ENCODE measurements at regions not wholly inside any gene's neighbourhood (a gene's known extent, or its start where the extent isn't known, plus 50 kb on each side); places are given as distances from the start of the nearest gene placed in this dataset.
"Not testable (repeated sequence)": the region's sequence is repeated elsewhere in the genome, so short reads cannot be mapped to it uniquely, and the experiment has no call there.

GRCh38 chr4:160283081-160283480 lies 1180.2 kb downstream of the RAPGEF2 start:
- in situ Hi-C loops (cut with HindIII; ENCODE audit: low sequenced_read_pairs): no loop called here

DNA sequence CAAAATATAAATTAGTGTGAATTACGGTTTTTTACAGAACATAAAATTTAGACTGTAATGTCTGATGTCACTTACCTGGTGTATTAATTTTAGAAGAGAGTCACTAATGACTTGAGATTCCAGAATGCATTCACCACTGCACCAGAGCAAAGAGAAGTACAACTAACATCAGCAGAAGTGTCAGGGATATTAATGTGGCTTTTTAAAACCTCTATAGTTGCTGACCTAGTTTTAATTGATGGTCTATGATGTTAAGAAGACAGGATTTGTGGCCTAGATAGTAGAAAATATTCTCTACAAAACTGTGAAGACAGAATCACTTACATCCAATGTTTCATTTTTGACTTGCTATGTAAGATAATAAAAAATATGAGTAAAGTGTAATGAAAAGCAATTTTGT lies 1181.6 kb downstream of the RAPGEF2 start:
- in situ Hi-C loops (cut with HindIII; ENCODE audit: low sequenced_read_pairs): no loop called here

- in situ Hi-C loops (cut with HindIII; ENCODE audit: low sequenced_read_pairs): no loop called here
Observed at GRCh38 chr4:160286051-160286450, 1183.2 kb downstream of the RAPGEF2 start.

DNA sequence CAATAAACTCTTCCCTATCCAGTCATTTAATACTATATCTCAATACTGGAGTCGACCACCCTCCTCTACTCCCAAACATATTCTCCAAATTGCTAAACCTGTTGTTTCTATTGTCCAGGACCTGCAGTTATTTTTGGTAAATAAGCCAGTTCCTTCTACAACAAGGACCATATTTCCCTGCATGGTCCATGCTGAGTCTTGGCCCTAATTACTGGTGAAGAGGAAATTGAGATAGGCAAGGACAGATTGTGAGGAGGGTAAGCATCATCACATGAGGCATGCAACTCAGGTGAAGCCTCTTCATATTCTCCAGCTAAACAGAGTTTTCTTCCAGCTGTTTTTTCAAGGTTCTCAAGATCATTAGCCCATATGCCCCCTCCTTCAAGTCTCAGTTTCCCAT lies 1193.6 kb downstream of the RAPGEF2 start:
- in situ Hi-C loops (cut with HindIII; ENCODE audit: low sequenced_read_pairs): loop anchor here (5.0 kb wide), 1 partner anchor 81 kb away; no protein-coding TSS in a partner anchor

GRCh38 chr4:160299177-160299576 lies 1196.3 kb downstream of the RAPGEF2 start:
- in situ Hi-C loops (cut with HindIII; ENCODE audit: low sequenced_read_pairs): loop anchor here (5.0 kb wide), 1 partner anchor 78 kb away; no protein-coding TSS in a partner anchor

GRCh38 chr4:160299608-160300007 lies 1196.7 kb downstream of the RAPGEF2 start:
- in situ Hi-C loops (cut with HindIII; ENCODE audit: low sequenced_read_pairs): loop anchor here (5.0 kb wide), 1 partner anchor 78 kb away; no protein-coding TSS in a partner anchor

DNA sequence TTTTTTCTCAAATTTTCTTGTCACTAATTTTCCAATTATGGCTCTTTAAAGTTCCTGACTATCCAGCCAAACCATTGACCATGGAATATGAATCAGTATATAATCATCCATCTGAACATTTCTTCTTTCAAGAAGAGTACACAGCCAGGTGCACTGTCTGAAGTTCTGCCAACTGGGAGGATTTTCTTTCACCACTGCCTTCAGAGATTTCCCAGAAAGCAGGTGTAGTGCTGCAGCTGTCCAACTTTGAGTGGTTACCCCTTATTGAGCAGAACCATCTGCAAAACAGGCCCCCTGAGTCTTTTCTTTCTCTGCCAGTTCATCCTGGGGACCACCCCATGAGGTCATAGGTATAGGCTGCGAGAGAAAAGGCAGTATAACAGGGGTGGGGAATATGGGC lies 1213.2 kb downstream of the RAPGEF2 start:
- in situ Hi-C loops (cut with HindIII; ENCODE audit: low sequenced_read_pairs): no loop called here

GRCh38 chr4:160318567-160319220 lies 1215.8 kb downstream of the RAPGEF2 start:
- in situ Hi-C loops (cut with HindIII; ENCODE audit: low sequenced_read_pairs): no loop called here

- in situ Hi-C loops (cut with HindIII; ENCODE audit: low sequenced_read_pairs): no loop called here
Observed at GRCh38 chr4:160319221-160319867, 1216.5 kb downstream of the RAPGEF2 start.

- in situ Hi-C loops (cut with HindIII; ENCODE audit: low sequenced_read_pairs): no loop called here
Observed at GRCh38 chr4:160319868-160320260, 1217.0 kb downstream of the RAPGEF2 start.

DNA sequence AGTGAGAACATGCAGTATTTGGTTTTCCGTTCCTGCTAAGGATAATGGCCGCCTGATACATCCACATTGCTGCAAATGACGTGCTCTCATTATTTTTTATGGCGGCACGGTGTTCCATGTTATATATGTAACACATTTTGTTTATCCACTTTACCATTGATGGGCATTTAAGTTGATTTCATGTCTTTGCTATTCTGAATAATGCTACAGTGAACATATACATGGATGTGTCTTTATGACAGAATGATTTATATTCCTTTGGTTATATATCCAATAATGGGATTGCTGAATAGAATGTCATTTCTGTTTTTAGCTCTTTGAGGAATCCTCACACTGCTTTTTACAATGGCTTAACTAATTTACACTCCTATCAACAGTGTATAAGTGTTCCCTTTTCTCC lies 1223.2 kb downstream of the RAPGEF2 start:
- in situ Hi-C loops (cut with HindIII; ENCODE audit: low sequenced_read_pairs): no loop called here

DNA sequence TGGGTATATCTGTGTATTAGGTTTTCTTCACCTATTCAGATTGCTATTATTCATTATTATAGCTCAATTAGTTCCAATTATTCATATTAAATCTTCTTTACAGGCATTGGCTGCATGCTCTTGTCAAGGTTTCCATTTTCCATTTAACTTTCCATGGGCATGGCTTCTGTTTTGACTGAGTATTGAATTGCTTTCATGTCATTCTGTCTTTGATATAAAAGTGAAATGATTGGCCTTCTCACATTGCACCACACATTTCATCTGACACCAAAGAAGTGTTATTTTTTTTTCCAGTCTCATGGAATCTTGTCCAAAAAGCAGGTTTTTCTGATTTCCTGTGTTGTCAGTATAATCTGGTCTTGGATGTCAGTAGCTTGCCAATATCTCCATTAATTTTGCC lies 1244.3 kb downstream of the RAPGEF2 start:
- in situ Hi-C loops (cut with HindIII; ENCODE audit: low sequenced_read_pairs): no loop called here

DNA sequence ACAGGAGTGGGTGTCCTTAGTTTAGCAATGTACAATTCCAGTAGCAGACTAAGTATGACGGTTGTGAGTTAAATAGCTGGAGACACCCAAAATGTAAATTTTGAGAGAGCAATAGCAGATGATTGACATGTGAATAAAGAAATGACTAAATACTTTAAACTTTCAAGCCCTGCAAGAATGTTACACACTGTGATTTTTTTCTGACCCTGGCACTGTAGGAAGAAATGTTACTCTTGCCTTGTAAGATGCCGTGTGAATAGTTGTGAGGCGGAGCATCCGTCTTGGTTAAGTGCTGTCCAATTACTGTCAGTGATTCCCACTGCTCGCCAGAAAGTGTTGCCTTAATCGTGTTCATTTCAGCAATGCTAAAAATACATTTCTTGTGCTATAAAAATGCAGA lies 1248.1 kb downstream of the RAPGEF2 start:
- in situ Hi-C loops (cut with HindIII; ENCODE audit: low sequenced_read_pairs): no loop called here

DNA sequence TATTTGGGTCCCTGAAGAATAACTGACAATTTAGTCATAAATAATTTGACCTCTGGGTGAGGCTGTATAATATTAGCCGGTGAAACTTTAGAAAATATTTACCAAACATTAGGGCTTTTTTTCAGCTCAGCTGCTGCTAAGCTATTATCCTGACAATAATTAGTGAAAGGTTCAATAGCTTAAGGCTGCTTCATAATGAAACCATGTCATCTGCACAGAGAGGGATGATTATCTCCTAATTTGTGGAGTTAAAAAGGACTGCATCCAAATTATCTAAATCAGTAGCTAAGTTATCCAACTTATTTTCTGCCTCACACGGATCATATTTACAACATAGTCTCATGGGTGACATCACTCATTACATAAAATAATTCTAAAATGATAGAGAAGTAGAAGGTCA lies 1249.8 kb downstream of the RAPGEF2 start:
- in situ Hi-C loops (cut with HindIII; ENCODE audit: low sequenced_read_pairs): no loop called here

DNA sequence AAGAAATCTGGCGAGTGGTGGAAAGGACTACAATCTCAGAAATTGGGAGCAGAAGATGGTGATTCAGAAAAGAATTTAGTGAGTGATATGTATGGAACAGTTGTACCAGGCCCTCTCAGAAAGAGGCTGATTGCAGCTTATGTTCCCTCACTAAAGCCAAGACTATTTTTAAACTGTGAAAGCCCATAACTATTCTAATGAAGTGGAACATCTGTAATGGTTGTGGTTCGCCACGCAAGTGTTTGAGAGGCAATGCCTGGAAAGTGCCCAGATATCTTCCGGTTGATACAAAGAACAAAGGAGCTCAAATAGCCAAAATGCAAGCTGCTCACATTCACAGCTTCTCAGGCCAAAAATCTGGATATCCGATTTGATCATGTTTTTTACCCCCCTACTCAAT lies 1250.7 kb downstream of the RAPGEF2 start:
- in situ Hi-C loops (cut with HindIII; ENCODE audit: low sequenced_read_pairs): no loop called here

DNA sequence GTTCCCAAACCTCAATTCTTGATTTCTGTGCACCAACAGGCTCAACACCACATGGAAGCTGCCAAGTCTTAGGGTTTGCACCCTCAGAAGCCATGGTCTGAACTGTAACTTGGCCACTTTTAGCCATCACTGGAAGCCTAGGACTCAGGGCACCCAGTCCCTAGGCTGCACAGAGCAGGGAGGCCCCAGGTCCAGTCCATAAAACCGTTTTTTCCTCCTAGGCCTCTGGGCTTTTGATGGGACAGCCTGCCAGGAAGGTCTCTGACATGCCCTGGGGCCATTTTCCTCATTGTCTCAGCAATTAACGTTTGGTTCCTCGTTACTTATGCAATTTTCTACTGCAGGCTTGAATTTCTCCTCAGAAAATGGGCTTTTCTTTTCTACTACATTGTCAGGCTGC lies 1259.6 kb downstream of the RAPGEF2 start:
- in situ Hi-C loops (cut with HindIII; ENCODE audit: low sequenced_read_pairs): no loop called here

DNA sequence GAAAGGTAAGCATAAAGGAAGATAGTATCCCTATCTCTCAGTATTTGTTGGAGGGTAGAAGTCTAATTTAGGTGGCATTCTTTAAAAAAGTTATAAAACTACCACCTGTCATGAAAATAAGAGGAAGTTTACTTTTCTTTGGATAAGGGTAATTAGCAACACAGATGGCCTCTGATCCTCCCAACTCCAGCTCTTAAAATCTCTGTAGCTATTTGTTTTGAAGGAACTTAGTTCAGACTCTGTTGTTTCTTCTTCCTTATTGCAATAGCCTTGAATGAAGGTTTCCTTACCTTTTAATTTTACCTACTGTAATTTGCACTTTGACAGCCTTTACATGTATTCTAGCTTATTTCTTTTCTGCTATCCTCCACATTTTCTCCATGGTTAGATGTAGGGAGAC lies 1261.3 kb downstream of the RAPGEF2 start:
- in situ Hi-C loops (cut with HindIII; ENCODE audit: low sequenced_read_pairs): no loop called here

- in situ Hi-C loops (cut with HindIII; ENCODE audit: low sequenced_read_pairs): not testable (repeated sequence)
Observed at GRCh38 chr4:160364665-160365064, 1261.8 kb downstream of the RAPGEF2 start.

- in situ Hi-C loops (cut with HindIII; ENCODE audit: low sequenced_read_pairs): not testable (repeated sequence)
Observed at GRCh38 chr4:160365383-160365782, 1262.5 kb downstream of the RAPGEF2 start.

- in situ Hi-C loops (cut with HindIII; ENCODE audit: low sequenced_read_pairs): no loop called here
Observed at GRCh38 chr4:160370046-160370445, 1267.2 kb downstream of the RAPGEF2 start.

DNA sequence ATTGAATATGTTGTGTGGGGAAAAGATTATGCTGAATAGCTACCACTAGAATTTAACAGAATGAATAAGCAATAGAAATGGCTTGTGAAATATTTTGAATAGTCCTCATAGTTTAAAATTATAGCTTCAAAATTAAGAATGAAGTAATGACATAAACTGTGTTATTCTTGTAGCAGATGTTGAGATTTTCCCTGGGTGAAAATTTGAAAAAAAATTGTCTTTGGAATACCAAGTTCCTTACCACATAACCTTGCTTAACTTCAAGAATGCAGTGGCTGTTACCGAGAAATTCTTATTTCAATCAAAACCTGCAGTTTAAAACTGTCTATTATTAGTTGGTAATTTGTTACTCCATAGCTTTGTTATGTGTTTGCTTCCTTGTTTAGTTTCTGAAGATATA lies 1268.6 kb downstream of the RAPGEF2 start:
- in situ Hi-C loops (cut with HindIII; ENCODE audit: low sequenced_read_pairs): no loop called here

GRCh38 chr4:160372390-160372789 lies 1269.5 kb downstream of the RAPGEF2 start:
- in situ Hi-C loops (cut with HindIII; ENCODE audit: low sequenced_read_pairs): no loop called here

DNA sequence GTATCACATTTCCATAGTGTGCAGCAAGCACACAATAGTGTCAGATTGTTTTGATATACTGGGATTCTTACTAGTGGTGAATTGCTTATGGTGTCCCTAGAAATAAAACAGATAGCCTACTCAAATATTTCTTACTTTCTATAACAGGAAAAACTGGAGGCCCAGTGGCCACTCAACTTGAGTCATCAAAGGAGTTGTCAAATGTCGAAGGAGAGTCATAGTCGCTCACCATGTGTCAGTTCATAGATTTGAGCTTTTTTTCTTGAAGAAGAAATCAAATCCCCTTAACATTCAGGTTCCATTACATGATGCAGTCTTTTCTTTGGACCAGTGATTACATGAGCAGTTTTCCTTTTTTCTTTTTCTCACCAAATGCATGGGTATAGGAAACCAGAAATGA lies 1271.0 kb downstream of the RAPGEF2 start:
- in situ Hi-C loops (cut with HindIII; ENCODE audit: low sequenced_read_pairs): no loop called here

Data from endothelial cell of hepatic sinusoid (primary cell).